Stimulated activated CD8-positive, alpha-beta memory T cell treated with anti-CD3 and anti-CD28 coated beads, Interleukin-15, amount 100 ng/mL, for 24 hours (primary cell): ENCODE measurements at regions not wholly inside any gene's neighbourhood (a gene's known extent, or its start where the extent isn't known, plus 50 kb on each side); places are given as distances from the start of the nearest gene placed in this dataset.
"Not testable (repeated sequence)": the region's sequence is repeated elsewhere in the genome, so short reads cannot be mapped to it uniquely, and the experiment has no call there.

ENCODE experiments used
- DNase-seq: peaks from one replicate; pipeline ENCODE4 v3.0.0-alpha.2; 2020; ENCODE audit warnings: low read depth

- no peak for DNase-seq
These were observed 740.6 kb upstream of the FAM241A start for GRCh38 chr4:111404673-111405072.

DNA sequence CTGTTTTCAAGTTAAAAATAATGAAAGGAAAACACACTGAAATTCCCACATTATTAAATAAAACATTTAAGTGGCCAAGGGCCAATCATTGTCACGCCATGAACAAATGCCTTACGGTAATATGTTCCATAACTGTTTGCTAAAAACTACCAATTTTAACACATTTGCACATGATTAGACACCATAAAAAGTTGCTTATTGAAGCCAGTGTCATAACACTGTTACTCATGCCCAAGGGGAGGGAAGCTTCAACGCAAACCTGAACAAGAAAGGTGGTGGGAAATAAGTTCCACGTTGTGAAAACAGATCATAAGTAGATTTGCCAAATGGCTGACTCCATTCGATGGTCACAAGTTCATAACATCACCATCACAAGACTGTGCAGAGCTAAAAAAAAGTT is 739.3 kb upstream of the FAM241A start:
- DNase-seq = no peak

DNA sequence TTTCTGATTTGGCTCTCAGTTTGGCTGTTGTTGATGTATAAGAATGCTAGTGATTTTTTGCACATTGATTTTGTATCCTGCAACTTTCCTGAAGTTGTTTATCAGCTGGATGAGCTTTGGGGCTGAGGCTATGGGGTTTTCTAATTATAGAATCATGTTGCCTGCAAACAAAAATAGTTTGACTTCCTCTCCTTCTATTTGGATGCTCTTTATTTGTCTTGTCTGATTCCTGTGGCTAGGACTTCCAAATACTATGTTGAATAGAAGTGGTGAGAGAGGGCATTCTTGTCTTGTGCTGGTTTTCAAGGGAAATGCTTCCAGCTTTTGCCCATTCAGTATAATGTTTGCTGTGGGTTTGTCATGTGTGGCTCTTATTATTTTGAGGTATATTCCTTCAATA is 734.7 kb upstream of the FAM241A start:
- DNase-seq = no peak

DNA sequence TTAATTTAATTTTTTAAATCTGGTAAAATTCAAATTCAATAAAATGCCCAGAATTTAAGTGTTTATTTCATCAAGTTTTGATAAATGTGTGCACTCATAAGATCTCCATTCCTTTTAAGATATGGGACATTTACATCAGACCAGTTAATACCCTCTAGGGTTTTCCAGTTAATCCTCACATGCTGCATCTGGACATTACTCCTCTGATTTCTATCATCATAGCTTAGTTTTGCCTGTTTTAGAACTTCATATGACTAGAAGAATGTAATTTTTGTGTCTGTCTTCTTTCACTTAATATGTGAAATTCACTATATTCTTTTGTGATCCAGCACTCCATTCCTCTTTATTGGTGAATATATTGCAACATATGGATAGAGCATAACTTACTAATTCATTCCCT is 727.7 kb upstream of the FAM241A start:
- no peak for DNase-seq

GRCh38 chr4:111433441-111433840 is 711.8 kb upstream of the FAM241A start:
- DNase-seq = no peak

GRCh38 chr4:111434586-111434985 is 710.7 kb upstream of the FAM241A start:
- no peak for DNase-seq

DNA sequence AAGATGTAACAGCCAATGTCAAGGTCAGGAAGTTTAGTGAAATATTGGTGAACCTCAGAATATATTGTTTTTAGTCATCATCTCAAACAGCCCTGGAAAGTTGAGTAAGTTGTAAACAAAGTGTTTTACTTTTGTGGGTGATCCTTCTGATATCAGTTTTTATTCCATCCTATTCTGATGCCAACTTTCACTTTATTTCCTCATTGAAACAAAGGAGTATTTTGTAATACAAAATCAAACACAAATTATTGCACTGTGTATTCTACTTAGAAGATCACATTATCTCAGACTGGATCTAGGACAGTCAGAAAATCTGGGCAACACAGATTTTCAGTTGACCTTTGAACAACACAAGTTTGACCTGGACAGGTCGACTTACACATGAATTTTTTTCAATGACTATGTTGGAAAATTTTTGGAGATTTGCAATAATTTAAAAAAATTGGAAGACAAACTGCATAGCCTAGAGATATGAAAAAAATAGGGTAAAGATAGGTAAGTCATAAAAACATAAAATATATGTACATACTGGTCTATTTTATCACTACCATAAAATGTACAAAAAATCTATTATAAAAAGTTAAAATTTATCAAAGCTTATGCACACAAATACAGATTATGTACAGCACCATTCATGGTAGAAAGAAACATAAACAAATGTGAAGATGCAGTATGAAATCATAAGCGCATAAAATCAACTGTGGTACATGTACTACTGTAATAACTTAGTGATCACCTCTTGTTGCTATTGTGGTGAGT is 709.1 kb upstream of the FAM241A start:
- DNase-seq = no peak

DNA sequence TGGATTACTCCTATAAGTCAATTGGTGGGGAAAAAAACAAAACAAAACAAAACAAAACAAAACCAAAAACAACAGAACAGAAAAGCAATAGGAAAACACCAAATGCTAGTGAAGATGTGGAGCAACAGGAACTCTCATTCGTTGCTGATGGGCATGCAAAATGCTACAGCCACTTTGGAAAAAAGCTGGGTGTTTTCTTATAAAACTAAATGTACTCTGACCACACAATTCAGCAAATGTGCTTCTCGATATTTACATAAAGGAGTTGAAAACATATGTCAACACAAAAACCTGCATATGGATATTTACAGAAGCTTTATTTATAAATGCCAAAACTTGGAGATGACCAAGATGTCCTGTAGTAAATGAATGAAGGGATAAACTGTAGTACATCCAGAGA is 703.6 kb upstream of the FAM241A start:
- DNase-seq = no peak

DNA sequence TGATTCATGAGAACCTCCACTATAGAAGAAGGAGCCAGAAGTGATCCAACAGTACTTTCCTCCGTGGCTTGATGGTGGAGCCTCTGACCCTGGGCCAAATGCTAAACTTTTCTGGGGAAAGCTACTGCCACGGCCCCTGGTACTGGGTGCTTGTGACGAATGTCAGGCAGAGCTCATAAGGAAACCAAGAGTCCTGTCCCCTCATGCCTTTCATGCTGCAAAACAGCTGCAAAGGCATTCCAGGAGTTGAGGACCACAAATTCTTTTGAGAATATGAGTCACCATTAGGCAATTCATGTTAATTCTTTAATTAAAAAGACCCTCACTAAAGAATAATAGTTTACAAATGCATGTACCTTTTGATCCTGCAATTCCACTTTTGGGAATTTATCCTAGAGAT is 700.4 kb upstream of the FAM241A start:
- not testable (repeated sequence) for DNase-seq

DNA sequence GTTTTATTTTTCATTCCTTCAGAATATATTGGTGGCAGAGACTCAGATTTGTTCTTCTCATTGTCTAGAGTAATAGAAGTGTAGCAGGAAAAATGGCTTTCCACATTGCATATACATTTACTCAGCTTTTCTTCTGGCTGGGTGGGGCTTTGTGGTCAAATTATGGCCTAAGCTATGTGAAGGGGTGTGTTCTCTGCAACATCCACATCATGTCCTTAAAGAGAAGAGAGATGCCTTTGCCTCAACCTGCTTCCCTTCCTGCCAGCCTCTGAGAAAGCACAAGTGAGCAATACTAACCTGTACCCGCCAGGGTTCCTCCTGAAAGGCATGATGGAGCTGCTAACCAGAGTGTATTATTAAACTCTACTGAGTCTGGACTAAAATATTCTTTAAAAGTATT is 695.6 kb upstream of the FAM241A start:
- DNase-seq = no peak

GRCh38 chr4:111450867-111451266 is 694.4 kb upstream of the FAM241A start:
- DNase-seq = no peak

GRCh38 chr4:111453216-111453615 is 692.0 kb upstream of the FAM241A start:
- DNase-seq = no peak

- no peak for DNase-seq
These were observed 690.3 kb upstream of the FAM241A start for GRCh38 chr4:111454961-111455360.

DNA sequence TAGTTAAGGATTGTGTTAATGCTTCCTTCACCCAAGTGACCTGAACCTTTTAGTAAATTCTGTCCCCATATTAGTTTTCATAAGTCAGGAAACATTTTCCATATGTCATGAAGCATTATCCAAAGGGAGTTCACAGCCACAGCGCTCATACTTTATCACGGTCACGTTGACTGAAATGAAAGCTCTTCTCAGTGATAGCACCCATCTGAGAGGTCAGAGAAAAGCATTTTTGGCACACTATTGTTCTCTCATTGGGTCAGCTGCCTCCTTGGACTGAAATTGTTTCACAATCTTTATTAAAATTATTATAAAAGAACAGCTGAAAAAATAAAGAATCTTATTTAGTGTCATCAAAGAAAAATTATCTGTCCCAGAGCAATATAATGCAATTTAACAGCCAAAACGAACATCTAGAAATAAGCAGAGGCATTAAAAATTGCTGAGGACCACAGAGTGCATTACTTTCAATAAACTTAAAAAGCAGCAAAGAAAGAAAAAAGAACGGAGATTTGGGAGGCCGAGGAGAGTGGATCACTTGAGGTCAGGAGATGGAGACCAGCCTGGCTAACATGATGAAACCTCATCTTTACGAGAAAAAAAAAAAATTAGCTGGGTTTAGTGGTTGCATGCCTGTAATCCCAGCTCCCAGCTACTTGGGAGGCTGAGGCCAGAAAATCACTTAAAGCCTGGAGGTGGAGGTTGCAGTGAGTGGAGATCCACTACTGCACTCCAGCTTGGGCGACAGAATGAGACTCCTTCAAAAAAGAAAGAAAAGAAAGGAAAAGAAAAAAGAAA is 680.8 kb upstream of the FAM241A start:
- DNase-seq = no peak

DNA sequence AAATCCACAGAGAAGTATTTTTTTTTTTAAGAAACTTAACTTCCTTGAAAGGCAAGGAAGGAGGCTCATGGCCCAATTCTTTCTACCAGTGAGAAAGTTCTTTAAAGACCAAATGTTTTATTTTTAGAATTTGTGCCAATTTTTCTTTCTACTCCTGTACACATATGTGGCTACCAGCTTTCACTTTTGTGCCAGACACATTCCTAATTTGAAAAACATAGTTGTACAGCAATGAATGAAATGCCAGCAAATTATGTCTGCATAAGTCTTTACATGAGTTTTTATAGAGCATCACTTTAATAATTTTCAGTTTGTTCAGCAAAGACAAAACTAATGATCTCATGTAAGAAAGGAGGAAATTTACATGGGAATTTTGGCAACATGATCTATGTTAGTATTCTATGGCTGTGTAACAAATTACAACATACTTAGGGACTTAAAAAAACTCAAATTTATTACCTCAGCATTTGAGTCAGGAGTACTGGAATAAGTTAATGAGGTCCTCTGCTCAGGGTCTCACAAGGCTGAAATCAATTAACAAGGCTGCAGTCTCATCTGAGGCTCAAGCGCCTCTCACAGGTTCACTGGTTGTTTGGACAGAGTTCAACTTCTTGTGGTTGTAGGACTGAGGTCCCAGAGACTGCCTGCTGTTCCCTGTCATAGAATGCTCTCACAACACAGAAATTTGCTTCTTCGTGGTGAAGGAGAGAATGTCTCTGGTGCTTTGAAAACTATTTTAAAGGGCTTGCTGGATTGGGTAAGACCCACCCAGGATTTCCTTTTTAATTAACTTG is 678.2 kb upstream of the FAM241A start:
- no peak for DNase-seq

GRCh38 chr4:111475001-111475400 is 670.3 kb upstream of the FAM241A start:
- DNase-seq = no peak

DNA sequence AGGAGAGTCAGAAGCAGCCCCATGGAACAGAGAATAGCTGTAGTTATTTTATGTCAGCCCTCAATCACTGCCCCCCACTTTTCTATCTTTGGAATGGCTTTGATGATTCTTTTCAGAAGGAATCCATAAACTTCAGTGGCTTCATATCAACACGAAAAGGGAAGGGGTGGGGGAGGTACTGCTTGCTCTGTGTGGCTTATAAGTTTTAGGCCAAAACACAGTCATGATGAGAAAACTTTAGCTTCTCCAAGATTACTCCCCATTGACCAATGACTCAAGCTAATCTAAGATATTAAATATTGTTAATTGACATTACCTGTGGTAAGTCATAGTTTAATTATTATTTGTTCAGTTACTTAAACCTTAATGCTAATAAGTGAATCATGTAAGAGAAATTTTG is 669.6 kb upstream of the FAM241A start:
- no peak for DNase-seq

GRCh38 chr4:111480510-111480909 is 664.7 kb upstream of the FAM241A start:
- DNase-seq = no peak

DNA sequence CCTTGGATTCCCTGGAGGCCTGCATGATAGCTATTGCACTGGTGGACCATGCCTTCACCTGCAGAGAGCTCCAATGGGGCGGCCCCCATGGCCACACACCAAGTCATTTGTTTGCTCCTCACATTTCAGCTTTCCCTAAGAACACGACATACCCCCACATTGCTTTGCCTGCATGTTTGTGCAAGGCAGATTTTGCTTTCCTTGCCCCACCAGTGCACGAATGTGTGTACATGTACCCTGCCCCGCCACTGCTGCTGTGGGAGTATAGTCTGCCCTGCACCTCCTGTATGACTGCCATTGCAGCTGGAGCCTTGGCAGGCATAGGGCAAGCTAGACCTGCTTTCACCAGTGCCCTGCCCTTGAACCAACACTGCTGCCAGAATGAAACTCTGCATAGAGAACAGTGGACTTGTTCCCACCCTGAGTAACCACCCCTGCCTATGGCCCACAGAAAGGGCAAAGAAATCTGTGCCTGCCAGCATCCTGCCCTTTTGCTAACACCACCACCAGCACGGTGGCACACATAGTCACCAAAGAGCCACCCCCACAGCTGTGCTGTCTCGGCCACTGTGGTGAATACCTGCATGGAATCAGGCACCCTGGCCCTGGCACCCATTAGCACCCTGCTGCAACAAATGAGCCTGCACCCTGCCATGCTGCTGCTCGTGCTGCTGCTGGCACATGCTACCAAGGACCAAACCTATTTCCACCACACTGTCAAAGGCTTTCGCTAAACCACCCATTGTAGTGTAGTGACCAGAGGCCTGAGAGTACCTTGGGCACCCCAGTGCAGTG is 661.7 kb upstream of the FAM241A start:
- no peak for DNase-seq

DNA sequence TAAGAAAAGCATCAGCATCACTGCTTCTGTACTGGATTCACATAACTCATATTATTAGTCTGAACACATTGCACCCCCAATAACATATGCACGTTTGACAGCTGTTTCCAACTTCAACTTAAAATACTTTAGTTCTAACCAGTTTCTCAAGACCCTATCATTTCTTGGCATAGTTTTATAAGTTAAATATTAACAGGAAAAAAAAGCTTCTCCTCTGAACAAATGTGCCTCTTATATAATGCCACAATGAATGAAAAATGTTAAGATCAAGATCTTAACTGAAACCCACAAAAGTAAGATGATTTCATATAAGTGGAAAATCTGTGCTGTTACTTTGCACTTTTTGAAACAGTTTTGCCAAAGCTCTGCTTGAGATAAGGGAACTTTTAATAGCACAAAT is 652.8 kb upstream of the FAM241A start:
- DNase-seq = no peak

DNA sequence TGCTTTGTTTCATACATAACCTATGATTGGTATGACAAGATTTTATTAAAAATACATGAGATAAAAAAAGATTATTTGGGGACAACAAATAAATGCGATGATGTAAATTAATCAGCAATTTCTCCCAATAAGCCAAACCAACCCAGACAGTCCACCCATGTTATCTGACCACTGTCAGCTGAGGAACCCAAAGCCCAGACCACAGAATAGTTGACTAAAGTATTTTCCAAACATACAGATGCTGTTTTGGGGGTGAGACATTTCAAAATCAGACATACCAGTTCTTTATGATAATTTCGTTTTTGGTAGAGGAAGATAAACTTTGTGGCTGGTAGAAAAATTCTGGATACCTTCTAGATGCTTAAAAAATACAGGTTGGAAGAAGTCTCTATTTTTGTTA is 650.8 kb upstream of the FAM241A start:
- DNase-seq = no peak

DNA sequence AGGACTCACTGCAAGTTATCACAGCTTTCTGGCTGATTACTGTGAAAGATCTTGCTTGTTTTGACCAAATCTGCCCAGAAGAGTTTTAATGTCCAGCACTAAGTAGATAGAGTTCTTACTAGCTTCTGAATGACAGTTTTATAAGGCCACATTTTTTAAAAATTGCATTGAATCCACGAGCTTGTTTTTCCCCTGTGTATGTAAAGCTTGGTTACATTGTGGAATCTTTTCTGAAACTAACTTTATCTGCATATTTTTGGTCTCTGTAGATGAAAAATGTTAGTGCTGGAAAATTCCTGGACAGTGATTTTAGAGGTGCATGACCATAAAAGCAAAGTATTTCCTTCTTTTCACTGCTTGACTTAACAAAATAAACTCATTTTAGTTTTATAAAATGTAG is 650.3 kb upstream of the FAM241A start:
- no peak for DNase-seq
